Natural killer cell (primary cell): ENCODE measurements at regions not wholly inside any gene's neighbourhood (a gene's known extent, or its start where the extent isn't known, plus 50 kb on each side); places are given as distances from the start of the nearest gene placed in this dataset.

Experiments
- ATAC-seq, 3 donors: fragments of 150-1000 bp in 2 of 3; fragments of 200-7000 bp in 1 of 3; cut with Tn5 transposase; 1 replicate in 1 of 3; 2 replicates in 2 of 3; pipeline ENCODE4 v1.10.0; 2021; ENCODE audit warnings: mild to moderate bottlenecking in 2 of 3, moderate library complexity in 2 of 3
- DNase-seq, 2 donors: peaks; one replicate each; pipeline versions ENCODE4 v3.0.0 to v3.0.0-alpha.2; 2013 to 2021; ENCODE audit warnings: mixed read lengths in 1 of 2
- H3K27ac ChIP-seq: one replicate; pipeline ENCODE4 v1.5.1; 2013; ENCODE audit warnings: mild to moderate bottlenecking, low read length
- H3K27me3 ChIP-seq: one replicate; pipeline ENCODE4 v1.6.1; 2013; ENCODE audit warnings: low read length; ENCODE audit not compliant: control insufficient read depth, insufficient read depth
- H3K36me3 ChIP-seq: one replicate; pipeline ENCODE4 v1.6.1; 2013; ENCODE audit warnings: low read length; ENCODE audit not compliant: control insufficient read depth, insufficient read depth
- H3K4me1 ChIP-seq: one replicate; pipeline ENCODE4 v1.6.1; 2013; ENCODE audit warnings: low read length; ENCODE audit not compliant: control insufficient read depth, insufficient read depth
- H3K4me3 ChIP-seq: one replicate; pipeline ENCODE4 v1.5.1; 2013; ENCODE audit warnings: low read length
- H3K9me3 ChIP-seq: one replicate; pipeline ENCODE4 v1.6.1; 2013; ENCODE audit warnings: low read length; ENCODE audit not compliant: control insufficient read depth, insufficient read depth
- H3K27ac Mint-ChIP-seq, 2 donors: one replicate each; pipeline ENCODE4 v1.8.0; 2022; ENCODE audit warnings: mild to moderate bottlenecking in 2 of 2, mixed read lengths in 2 of 2, moderate library complexity in 1 of 2
- H3K27me3 Mint-ChIP-seq, 2 donors: one replicate each; pipeline ENCODE4 v1.8.0; 2022; ENCODE audit warnings: low read depth in 2 of 2, mixed read lengths in 2 of 2
- H3K36me3 Mint-ChIP-seq: one replicate; pipeline ENCODE4 v1.8.0; 2022; ENCODE audit warnings: mixed read lengths
- H3K4me1 Mint-ChIP-seq, 2 donors: one replicate each; pipeline ENCODE4 v1.8.0; 2022; ENCODE audit warnings: mixed read lengths in 2 of 2
- H3K4me3 Mint-ChIP-seq: one replicate; pipeline ENCODE4 v1.8.0; 2022; ENCODE audit warnings: mild to moderate bottlenecking, moderate library complexity, mixed read lengths
- H3K9me3 Mint-ChIP-seq, 2 donors: one replicate each; pipeline ENCODE4 v1.8.0; 2022; ENCODE audit warnings: mixed read lengths in 2 of 2
- CTCF ChIP-seq: fragments of 200-600 bp; IDR thresholded peaks from one replicate; pipeline ENCODE4 v1.8.0; 2022; ENCODE audit warnings: antibody characterized with exemption
- WGBS: methylation state at CpG from one replicate; pipeline ENCODE4 v1.1.7; 2013; ENCODE audit warnings: missing lambda C conversion rate; ENCODE audit not compliant: insufficient coverage; 5-methylcytosine and 5-hydroxymethylcytosine counted together
- intact Hi-C: fragments of 100-400 bp; cut with micrococcal nuclease; formaldehyde crosslinking; loops from one replicate; pipeline ENCODE4 v1.14.2; 2022

- Histone ChIP-seq H3K9me3 (no peaks in the 10 kb centered on the region), H3K4me3 (no peak overlapping the region), H3K27ac (no peak overlapping the region), H3K27me3 (no peaks in the 10 kb centered on the region), H3K4me1 (no peaks in the 10 kb centered on the region), H3K36me3 (no peaks in the 10 kb centered on the region)
- Mint-ChIP-seq H3K27me3 (peaks cover 2 to 11% of the 10 kb centered on the region in 2 donors), H3K4me1 (no peaks in the 10 kb centered on the region), H3K36me3 (no peaks in the 10 kb centered on the region), H3K9me3 (peaks cover 0 to 2% of the 10 kb centered on the region in 2 donors), H3K4me3 (no peak overlapping the region), H3K27ac (no peak overlapping the region)
- no peak for TF ChIP-seq CTCF
- DNase-seq: no peak
- intact Hi-C loops: no loop called here
- WGBS: 7% methylated on average over 1 of the region's 2 CpGs
- ATAC-seq: no peak
Observed at GRCh38 chr1:199843861-199844260, 183.6 kb upstream of the NR5A2 start.

GRCh38 chr1:199847021-199847420 is 180.5 kb upstream of the NR5A2 start:
- no peak overlapping the region for H3K4me3 Mint-ChIP-seq

GRCh38 chr1:199851439-199852140 is 175.9 kb upstream of the NR5A2 start:
- no peak overlapping the region for H3K4me3 Mint-ChIP-seq
- no peak for TF ChIP-seq CTCF
- intact Hi-C loops: no loop called here
- H3K27ac ChIP-seq: no peak overlapping the region
- no peak overlapping the region for H3K4me3 ChIP-seq
- ATAC-seq (no peak), DNase-seq (no peak)
- no peak overlapping the region for H3K27ac Mint-ChIP-seq
- H3K9me3 ChIP-seq: no peaks in the 10 kb centered on the region
- H3K4me1 ChIP-seq: no peaks in the 10 kb centered on the region
- H3K4me1 Mint-ChIP-seq: no peaks in the 10 kb centered on the region
- no peaks in the 10 kb centered on the region for H3K36me3 ChIP-seq
- no peaks in the 10 kb centered on the region for H3K27me3 ChIP-seq
- WGBS: 92% methylated on average over 2 of the region's 2 CpGs
- H3K36me3 Mint-ChIP-seq: no peaks in the 10 kb centered on the region
- H3K27me3 Mint-ChIP-seq: peaks cover 3 to 18% of the 10 kb centered on the region in 2 donors
- no peaks in the 10 kb centered on the region for H3K9me3 Mint-ChIP-seq

More at GRCh38 chr1:199847021-199847420, 180.5 kb upstream of the NR5A2 start:
- Histone ChIP-seq H3K27me3 (no peaks in the 10 kb centered on the region), H3K36me3 (no peaks in the 10 kb centered on the region), H3K27ac (no peak overlapping the region), H3K4me3 (no peak overlapping the region), H3K4me1 (no peaks in the 10 kb centered on the region), H3K9me3 (no peaks in the 10 kb centered on the region)
- H3K4me1 Mint-ChIP-seq: no peaks in the 10 kb centered on the region
- no peaks in the 10 kb centered on the region for H3K9me3 Mint-ChIP-seq
- 94% methylated on average over 8 of the region's 8 CpGs for WGBS
- no peaks in the 10 kb centered on the region for H3K36me3 Mint-ChIP-seq
- H3K27me3 Mint-ChIP-seq: peaks cover 0 to 7% of the 10 kb centered on the region in 2 donors
- intact Hi-C loops: no loop called here
- ATAC-seq (no peak), DNase-seq (no peak)
- no peak overlapping the region for H3K27ac Mint-ChIP-seq
- TF ChIP-seq CTCF: no peak
